Embryonic facial prominence (tissue), 1 donor: ENCODE measurements at regions not wholly inside any gene's neighbourhood (a gene's known extent, or its start where the extent isn't known, plus 50 kb on each side); places are given as distances from the start of the nearest gene placed in this dataset.
"Not testable (repeated sequence)": the region's sequence is repeated elsewhere in the genome, so short reads cannot be mapped to it uniquely, and the experiment has no call there.

ENCODE experiments used
- DNase-seq: peaks from one replicate; pipeline ENCODE4 v3.0.0-alpha.2; 2016; ENCODE audit errors: extremely low spot score

DNA sequence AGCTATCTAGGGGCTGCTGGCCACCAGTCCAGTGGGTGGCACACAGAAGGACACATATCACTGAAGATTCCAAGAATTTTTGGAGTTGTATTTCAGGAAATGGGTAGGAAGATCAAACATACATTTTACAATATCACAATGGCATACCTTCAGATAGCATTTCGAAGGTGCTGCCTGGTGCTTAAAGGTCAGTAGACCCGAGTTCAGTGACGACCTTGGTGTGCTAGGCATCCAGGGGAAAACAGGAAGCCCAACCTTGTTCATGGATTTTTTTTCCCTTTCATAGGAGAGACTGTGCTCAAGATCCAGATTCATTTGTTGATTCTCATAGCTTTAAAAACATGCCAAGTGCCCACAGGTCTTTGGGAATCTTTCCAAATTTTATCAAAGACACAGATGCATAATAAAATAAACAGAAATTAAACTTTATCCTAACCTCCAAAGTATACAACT is 51.0 kb upstream of the RCBTB2 start:
- DNase-seq, result no peak

DNA sequence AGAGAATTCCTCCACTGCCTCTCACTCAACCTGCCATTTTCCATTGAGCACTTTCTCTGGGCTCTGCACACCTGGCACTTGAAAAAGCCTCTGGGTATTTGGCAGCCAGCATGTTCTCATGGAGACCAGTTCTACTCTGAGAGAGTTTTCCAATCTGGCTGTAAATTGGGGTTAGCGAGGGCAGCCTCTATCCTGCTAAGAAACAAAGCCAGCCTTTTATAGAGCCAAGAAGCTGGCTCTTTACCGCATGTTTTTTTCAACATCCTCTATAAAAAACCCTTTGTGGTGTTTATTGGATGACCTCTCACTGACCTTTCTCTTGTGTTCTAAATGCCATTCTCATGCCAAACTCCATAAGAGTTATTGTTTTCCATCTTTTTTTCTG is 52.6 kb upstream of the RCBTB2 start:
- no peak for DNase-seq

DNA sequence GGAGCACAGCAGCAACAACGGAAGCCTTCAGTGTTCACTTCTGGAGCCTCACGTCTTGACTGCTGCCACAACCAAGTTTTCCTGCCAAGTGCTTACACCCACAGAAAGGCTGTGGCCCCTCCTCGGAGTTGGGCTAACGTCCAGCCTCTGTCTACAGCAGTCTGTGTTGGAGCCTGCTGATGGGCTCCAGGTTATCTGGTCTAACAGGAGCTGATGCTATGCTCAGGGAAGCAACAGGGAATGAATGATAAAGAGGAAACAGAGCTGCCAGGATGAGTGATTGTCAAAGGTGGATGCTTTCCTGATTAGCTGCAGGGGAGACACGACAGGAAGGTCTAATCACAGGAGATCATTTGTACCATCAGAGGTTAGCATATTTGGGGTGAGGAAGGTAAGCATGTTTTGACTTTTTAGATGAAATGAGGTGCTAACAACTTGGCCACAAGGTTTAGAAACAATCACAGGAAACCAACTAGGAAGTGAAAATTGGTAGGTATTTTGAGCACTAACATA is 53.8 kb upstream of the RCBTB2 start:
- no peak for DNase-seq

DNA sequence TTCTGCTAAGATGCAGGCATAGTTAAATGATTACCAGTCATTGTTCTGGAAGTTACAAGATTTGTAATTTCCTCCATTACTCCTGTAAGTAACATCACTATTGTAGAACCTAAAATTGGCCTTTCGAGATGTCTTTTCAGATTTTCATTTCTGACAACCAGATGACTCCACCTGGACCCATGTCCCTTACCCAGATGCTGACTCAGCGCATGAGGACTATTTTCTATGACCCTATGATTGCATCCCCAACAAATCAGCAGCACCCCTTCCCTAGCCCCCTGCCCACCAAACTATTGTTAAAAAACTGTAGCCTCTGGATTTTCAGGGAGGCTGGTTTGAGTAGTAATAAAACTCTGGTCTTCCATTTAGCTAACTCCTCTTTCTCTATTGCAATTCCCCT is 55.2 kb upstream of the RCBTB2 start:
- no peak for DNase-seq

DNA sequence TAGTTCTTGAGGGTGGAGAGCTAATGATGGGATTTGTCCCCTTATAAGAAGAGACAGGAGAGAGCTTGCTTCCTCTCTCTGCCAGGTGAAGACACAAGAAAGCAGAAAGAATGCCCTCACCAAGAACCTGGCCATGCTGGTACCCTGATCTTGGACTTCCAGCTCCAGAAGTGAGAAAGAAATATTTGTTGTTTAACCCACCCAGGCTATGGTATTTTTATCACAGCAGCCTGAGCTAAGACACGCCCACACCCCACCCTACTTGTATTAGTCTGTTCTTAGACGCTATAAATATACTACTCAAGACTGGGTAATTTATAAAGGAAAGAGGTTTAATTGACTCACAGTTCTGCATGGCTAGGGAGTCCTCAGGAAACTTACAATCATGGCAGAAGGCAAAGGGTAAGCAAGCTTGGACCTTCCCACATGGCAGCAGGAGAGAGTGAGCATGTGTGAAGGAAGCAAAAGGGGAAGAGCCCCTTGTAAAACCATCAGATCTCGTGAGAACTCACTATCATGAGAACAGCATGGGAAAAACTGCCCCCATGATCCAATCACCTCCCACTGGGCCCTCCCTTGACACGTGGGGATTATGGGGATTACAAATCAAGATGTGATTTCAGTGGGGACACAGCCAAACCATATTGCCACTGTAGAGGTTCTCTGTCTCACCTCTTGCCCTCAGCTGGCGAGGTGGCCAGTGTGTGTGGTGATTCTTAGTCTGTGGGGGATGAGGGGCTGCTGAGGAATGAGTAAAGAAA is 57.4 kb upstream of the RCBTB2 start:
- DNase-seq, result no peak

DNA sequence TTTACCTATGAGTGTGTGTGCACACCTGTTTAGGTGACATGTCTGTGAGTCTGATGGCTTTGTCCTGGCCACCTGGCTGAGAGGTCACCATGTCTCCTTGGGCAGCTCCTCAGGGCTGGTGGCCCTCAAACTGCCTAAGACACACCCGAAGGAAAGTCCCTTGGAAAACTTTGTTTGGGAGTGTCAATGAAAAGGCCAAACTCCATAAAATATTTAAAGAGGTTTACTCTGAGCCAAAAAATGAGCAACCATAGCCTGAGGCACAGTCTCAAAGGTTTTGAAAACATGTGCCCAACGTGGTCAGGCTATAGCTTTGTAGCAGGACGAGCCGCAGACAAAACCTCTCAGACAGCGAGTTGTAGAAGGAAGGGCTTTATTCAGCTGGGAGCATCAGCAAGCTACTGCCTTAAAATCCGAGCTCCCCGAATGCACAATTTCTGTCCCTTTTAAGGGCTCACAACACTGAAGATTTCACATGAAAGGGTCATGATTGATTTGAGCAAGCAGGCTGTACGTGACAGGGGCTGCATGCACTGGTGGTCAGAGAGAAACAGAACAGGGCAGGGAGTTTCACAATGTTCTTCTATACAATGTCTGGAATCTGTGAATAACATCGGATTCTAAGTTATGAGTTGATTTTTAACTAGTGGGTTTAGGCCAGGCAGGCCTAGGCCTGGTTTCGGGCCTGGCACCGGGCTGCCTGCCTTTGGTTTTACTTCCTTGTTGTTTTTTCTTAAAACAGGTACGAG is 58.4 kb upstream of the RCBTB2 start:
- DNase-seq, result not testable (repeated sequence)

DNA sequence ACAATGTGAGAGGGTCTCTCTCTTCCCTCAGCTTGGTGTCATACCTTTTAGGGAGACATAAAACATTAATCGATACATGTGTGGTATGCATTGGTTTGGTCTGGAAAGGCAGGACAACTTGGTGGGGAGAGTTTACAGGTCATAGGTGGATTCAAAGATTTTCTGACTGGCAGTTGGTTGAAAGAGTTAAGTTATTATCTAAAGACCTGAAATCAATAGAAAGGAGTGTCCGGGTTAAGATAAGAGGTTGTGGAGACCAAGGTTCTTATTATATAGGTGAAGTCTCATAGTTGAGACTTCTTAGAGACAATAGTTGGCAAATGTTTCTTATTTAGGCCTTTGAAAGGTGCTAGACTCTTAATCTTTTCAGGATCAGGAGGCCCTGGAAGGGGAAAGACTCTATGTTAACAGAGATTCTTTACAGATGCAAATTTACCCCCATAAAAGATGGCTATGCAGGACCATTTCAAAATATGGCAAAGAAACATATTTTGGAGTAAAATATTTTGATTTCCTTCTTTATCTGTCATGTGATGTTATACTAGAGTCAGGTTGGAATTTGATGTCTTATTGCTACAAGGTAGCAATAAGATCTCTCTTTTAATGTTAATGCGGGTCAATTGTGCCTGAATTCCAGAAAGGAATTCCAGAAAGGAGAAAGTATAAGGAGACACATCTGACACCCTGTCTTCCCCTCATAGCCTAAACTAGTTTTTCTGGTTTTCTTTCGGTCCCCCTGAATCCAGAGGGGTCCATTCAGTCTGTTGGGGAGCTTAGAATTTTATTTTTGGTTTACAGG is 59.2 kb upstream of the RCBTB2 start:
- no peak for DNase-seq

DNA sequence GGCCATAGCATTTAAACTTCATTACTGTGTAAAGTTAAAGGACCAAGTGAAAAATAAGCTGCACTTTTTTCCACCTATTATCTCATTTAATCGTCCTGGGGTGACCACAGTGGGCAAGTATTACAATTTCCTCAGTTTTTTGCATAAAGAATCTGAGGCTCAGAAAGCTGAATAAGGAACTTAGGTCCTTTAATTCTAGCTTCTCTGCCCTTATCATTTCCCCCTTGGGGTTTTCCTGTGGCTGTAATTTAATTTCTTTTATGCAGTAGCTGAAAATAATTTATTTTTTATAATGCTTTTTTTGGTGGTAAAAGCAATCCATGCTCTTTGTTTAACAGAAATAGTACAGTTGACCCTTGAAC is 59.8 kb upstream of the RCBTB2 start:
- DNase-seq, result no peak

DNA sequence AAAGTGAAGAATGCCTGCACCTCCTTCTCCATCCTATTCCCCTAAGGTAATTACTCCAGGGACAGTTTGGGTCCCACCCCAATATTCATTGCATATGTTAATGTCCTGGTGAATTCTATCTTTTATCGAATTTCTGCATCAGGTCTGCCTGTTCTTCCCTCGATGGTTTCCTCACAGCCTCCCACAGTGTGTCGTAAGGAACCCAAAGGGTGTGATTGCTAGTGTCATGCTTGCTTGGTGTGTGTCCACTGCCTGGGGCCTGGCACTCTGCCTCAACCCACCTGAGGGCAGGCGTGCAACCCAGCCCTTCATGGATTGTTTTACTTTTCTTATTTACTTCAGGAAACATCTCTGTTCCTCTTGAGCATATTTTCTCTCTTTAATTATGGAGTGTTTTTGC is 60.2 kb upstream of the CYSLTR2 start:
- no peak for DNase-seq

DNA sequence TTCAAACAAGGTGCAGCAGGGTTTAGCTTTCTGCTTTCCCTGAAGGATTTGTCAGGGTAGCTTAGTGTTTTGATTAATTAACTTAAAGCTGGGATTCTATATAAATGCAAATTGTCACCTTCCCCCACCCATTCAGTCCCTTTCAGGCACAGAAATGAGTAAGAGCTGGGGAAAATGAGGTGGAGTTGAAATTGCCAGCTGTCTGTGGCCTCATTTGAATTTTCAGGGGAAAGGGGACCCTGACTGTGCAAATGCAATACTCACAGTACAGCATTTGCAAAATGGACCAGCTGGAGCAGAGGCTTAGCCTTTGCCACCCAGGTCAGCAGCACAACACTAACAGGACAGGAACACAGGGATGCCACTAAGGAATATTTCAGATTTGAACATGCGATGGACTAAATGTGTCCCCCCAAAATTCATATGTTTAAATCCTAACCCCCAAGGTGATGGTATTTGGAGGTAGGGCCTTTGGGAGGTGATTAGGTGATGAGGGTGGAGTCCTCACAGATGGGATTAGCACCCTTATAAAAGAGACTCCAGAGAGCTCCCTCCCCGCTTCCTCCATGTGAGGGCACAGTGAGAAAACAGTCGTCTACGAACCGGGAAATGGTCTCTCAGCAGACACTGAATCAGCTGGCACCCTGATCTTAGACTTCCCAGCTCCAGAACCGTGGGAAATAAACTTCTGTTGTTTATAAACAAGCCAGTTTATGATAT is 59.5 kb upstream of the CYSLTR2 start:
- no peak for DNase-seq

DNA sequence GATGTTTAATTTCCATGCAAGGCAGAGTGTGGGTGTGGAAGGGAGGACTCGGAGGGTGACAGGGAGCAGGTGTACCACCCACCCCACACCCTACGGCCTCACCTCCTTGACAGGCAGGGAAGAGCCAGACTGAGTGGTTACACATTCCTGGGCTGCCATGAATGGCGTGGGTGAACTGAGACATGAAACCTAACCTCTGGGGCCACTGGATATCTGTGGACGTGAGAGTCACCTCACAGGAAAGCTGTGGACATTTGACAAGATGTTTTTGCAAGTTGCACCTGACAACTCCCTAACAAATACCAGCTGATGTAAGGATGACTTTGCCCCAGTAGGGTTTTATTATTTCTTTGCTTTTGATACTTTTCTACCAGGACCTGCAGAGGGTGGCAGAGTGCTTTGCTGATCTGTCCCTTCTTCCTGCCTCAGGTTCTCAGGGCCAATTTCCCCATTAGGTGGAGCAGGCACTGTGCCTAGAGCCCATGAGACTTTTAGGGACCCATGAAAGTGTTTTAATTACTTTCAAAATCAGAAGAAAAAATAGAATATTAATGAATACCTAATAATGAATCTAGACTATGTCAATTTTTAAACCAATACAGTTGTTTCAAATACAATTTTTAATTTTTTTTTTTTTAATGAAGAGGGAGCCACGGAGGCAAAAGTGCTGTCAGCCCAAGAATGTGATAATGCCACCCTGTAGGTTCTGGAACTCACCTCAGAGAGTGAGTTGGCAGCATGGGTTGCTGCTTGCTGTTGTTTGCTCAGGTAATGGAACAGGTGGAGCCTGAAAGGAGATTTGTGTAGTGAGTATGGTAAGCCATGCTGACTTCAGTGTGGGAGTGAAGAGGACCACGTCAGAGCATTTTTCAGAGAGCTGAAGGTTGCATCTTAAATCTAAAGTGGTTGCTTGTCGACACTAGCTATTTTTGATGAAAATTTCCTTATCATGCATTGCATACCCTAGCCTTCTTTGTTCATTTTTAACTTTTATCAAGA is 58.0 kb upstream of the CYSLTR2 start:
- no peak for DNase-seq

DNA sequence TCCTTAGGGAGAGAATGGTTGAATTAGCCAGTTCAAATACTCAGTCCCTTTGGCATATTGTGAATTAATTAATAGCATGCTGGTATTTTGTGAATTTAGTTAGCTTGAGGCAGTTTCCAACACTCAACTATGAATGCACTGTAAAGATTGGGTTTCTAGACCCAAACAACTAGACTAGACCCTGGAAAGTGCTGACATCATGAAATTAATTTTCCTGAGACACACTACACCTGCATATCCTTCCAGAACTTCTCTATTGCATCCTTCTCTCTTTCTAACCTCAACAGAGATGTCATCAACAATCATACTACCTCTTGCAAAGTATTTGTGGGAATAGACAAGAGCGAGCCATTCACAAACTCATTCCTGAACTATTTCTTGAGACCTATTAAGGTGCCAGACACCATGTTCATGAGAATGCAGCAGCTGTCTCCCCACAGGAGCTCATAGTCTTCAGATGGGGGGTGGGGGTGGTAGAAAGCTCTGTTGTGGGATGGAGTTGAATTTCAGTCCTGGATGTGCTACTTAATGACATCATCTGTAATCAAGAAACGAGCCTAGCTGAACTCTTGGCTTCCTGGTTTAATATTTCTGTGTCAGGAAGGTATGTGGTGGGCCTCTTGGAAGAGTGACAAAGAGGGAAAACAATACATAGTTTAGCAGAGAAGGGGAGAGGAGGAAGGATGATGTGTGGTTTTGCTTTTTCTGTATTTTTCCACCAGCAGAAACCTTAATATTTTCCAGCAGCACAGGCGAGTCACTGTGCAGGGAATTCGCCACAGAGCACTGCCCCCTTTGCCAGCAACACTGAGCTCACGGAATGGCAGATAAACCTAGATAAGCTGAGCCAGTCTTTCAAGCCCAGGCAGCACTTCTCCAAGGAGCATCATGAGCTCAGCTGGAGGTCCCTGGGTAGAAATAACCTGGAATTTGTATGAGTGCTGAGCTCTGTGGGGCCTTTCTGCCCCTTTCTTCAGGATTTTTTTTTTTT is 53.1 kb upstream of the CYSLTR2 start:
- peak; percentile 79 for DNase-seq

DNA sequence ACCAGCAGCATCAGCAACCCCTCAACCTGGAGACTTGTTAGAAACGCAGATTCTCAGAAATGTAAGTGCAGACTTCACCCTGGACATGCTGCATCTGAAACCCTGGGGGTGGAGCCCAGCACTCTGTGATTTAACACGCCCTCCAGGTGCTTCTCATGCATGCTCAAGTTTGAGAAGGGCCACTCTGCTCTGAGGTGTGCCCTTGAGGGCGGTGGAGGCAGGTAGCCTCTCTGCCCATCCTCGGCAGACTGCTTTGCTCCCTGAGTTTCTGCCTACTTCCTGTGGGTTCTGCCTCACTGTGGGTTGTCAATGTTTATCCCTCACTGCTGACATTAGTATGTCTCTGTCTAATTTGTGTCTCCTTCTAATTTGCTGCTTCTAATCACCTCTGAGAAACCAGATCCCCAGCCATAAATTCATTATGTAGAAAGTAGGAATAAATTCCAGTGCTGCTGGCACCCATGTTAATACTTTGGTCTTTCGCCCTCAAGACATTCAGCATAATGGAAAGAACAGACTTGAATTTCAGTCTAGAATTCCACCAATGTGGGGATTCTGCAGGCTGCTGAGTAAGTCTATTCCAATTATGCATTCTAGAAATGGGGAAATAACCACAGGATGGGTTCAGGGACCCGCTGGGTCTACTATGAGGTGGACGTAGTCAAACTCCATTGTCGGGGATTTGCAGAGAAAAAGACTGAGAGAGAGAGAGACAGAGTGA is 51.3 kb upstream of the CYSLTR2 start:
- no peak for DNase-seq

DNA sequence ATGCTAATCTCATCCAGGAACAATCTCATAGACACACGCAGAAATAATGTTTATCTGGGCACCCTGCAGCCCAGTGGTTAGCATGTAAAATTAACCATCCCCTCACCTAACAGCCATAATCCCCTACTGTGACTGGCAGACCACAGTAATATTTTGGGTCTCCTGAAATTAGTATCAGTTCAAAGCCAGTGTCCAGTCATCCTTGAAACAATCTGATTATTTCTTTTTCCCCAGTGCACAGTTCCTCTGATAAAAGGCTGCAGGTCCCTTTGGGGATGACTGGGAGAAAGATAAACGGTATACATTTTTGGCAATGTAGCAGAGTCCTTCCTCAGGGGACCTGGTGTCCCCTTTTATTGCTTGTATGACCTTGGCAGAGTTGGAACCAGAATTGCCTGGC is 50.4 kb upstream of the CYSLTR2 start:
- DNase-seq, result no peak
